ENCODE measurements at regions not wholly inside any gene's neighbourhood (a gene's known extent, or its start where the extent isn't known, plus 50 kb on each side); places are given as distances from the start of the nearest gene placed in this dataset.

DNA sequence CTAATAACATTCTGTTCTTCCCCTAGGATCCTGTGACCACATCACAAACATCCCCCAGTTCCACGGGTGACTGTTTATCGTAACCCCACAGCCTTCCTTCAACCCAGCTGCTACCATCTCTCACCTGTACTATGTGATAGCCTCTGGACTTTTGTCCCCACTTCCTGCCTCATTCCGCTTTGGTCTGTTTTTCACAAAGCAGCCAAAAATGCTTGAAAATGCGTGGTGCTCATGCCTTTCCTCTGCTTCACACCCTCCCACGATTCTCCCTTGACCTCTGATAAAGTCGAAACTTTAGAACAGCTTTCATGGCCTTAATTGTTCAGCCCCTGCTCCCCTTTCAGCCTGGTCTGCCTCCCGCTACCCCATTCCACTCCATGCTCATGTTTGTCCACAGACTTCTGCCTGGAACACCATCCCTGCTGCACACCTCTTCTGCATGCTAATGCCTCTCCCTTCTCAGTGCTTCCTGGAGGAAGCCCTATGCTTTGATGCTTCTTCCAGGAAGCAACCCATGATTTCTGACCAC is 165.6 kb downstream of the PLPP3 start:
- TF ChIP-seq, protein P1, sequence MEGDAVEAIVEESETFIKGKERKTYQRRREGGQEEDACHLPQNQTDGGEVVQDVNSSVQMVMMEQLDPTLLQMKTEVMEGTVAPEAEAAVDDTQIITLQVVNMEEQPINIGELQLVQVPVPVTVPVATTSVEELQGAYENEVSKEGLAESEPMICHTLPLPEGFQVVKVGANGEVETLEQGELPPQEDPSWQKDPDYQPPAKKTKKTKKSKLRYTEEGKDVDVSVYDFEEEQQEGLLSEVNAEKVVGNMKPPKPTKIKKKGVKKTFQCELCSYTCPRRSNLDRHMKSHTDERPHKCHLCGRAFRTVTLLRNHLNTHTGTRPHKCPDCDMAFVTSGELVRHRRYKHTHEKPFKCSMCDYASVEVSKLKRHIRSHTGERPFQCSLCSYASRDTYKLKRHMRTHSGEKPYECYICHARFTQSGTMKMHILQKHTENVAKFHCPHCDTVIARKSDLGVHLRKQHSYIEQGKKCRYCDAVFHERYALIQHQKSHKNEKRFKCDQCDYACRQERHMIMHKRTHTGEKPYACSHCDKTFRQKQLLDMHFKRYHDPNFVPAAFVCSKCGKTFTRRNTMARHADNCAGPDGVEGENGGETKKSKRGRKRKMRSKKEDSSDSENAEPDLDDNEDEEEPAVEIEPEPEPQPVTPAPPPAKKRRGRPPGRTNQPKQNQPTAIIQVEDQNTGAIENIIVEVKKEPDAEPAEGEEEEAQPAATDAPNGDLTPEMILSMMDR (conservative IDR thresholded peaks at IDR 0.05; ENCODE audit: low read length): no peak
- TF ChIP-seq EZH2phosphoT487 (IDR thresholded peaks at IDR 0.05; ENCODE audit: borderline replicate concordance): no peak

Data from Loucy (cell line).